HG03565 (cell line): ENCODE measurements at regions not wholly inside any gene's neighbourhood (a gene's known extent, or its start where the extent isn't known, plus 50 kb on each side); places are given as distances from the start of the nearest gene placed in this dataset.
"Not testable (repeated sequence)": the region's sequence is repeated elsewhere in the genome, so short reads cannot be mapped to it uniquely, and the experiment has no call there.

Experiments
- ATAC-seq: cut with Tn5 transposase; IDR thresholded peaks from one replicate; pipeline ENCODE4 v1.9.1; 2021; ENCODE audit warnings: mild to moderate bottlenecking, moderate library complexity; ENCODE audit not compliant: unreplicated experiment

- not testable (repeated sequence) for ATAC-seq
Measured at GRCh38 chr15:91655563-91656290, 197.8 kb upstream of the SLCO3A1 start.

- ATAC-seq, result no peak
Measured at GRCh38 chr15:91660174-91660649, 193.3 kb upstream of the SLCO3A1 start.

GRCh38 chr15:91664224-91664836, 189.2 kb upstream of the SLCO3A1 start:
- ATAC-seq, result no peak

DNA sequence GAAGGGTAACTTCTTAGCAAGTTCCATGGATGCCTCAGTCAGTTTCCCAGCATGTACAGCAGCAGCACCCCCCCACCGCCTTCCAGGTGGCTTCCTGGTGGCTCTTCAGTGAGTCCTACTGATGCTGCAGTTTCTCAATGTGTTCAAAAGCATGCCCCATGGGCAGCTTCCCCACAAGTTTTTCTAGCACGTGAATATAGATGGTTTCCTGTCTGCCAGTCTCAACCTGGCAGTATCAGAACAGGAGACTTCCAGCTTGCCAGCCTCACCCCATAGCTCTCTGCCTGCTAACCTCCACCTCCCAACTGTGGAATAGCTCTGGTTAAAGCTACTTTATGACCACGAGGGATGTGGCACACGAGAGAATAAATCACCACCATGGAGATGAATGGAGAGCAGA, 188.3 kb upstream of the SLCO3A1 start:
- ATAC-seq, result no peak

- no peak for ATAC-seq
Measured at GRCh38 chr15:91668370-91668769, 185.1 kb upstream of the SLCO3A1 start.

DNA sequence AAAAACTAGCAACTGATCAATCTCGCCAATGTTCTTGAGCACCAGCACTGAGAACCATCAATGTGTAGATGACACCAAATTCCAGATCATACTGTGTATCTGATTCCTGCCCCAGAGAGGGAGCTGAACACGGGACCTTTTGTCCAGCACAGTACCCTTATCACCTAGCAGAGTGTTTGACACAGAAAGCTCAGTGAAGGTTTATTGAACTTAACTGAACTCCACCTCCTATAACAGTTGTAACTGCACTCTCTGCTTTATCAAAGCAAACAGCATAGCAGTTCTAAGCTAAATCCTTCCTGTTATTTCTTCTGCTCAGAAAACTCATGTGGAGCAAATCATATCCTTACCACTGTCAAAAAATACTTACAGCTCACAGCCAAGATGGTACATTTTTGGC, 183.4 kb upstream of the SLCO3A1 start:
- no peak for ATAC-seq

DNA sequence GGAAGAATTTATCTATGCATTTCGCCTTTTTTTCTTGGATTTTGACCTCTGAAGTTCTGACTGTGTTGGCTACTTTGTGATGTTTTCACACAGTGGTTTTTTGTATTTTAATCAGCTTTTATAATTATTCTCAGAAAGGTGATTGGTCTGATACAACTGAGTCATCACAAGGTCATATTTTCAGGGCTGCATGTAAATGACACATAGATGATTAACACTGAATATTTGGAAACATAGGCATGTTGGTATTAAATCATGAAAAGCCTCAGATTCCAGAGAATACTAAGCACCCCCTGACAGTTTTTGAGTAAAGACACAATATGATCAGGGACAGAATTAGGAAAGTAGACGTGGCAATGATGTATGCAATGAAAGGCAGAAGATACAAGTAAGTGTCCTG, 175.5 kb upstream of the SLCO3A1 start:
- ATAC-seq, result no peak

GRCh38 chr15:91679447-91679846, 174.1 kb upstream of the SLCO3A1 start:
- no peak for ATAC-seq

- no peak for ATAC-seq
Measured at GRCh38 chr15:91685436-91685835, 168.1 kb upstream of the SLCO3A1 start.

DNA sequence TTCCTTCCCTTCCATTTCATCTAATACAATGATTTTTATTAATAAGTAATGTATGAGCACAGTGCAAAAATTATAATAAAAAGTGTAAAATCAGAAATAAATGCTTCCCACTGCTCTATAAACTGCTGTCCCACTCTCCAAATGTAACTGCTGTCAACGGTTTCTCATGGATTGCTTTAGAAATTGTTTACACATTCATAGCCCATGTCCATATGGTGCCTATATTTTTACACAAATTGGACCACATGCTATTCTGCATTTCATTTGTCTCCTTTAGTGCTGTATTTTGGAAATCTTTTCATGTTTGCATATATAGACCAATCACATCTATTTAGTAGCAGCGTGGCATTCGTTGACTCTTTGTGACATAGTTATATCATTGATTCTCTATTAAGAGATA, 164.7 kb upstream of the SLCO3A1 start:
- no peak for ATAC-seq

DNA sequence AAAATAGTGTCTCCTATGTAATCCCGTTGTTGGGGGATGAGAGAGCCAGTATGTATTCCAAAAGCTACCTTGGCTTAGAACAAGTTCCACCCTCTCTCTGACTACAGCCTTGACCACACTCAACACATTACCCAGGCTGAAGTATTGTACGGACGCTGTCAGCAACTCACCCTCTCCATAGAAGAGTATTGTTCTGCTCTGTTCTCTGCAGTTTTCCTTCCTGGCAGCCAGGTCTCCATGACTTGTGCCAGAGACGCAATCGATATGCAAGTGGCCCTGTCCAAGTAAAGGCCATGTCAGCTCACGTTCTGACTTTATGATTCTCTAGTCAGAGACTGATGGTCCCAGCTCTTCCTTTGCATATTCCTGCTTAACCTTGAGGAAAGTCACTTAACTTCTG, 164.1 kb upstream of the SLCO3A1 start:
- ATAC-seq, result no peak

GRCh38 chr15:91692596-91692995, 160.9 kb upstream of the SLCO3A1 start:
- no peak for ATAC-seq

- ATAC-seq, result no peak
Measured at GRCh38 chr15:91694131-91694830, 159.2 kb upstream of the SLCO3A1 start.

- ATAC-seq, result no peak
Measured at GRCh38 chr15:91694831-91695210, 158.7 kb upstream of the SLCO3A1 start.

DNA sequence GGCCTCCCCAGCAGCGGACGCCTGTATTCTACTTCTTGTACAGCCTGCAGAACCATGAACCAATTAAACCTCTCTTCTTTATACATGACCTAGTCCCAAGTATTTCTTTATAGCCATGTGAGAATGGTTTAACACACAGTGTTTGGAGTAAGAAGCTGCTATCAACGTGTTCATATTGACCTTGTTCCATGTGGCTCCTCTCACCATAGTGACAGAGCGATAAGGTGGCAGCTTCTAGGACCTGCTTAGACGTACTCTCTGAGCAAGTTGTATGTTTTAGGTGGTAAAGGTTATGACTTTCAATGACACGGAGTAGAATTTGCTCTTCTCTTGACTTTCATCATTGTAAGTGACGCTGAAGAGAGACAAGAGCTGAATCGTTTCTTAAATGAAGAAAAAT, 157.7 kb upstream of the SLCO3A1 start:
- no peak for ATAC-seq

DNA sequence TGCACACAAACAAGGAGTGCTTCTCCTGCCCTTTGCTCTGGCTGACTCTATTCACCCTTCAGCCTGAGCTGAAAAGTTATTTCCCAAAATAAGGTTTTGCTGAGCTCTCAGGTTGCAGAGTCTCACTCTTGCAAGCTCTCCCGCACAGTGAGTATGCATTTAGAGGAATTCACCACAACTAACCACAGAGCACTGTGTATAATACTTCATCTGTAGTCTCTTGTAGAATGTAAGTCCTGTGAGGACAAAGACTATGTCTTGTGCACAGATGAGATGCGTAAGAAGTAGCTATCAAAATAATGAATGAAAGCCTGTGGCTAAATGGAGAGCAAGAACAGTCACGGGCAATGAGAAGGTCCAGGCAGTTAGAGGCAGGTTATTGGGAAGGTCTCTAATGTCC, 156.5 kb upstream of the SLCO3A1 start:
- no peak for ATAC-seq

GRCh38 chr15:91698241-91698640, 155.3 kb upstream of the SLCO3A1 start:
- no peak for ATAC-seq

DNA sequence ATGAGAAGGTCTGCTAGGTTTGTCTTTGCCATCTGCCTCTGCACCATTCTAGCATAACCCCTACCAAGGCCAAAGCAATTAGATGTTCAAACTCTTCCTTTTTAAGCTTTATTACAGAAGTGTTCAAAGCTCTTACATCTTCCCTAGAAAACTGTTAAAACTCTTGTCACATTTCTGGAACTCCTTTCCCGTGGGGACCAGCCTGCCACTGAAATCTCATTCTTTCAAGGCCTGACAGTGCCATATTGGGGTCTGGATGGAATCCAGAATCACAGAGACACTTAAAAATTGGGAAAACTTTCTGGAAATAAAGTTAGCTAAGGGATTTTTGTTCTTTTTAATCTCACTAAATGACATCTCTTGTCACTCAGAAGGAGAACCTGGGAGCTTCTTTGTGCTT, 153.8 kb upstream of the SLCO3A1 start:
- no peak for ATAC-seq

- ATAC-seq, result no peak
Measured at GRCh38 chr15:91703274-91703673, 150.2 kb upstream of the SLCO3A1 start.

DNA sequence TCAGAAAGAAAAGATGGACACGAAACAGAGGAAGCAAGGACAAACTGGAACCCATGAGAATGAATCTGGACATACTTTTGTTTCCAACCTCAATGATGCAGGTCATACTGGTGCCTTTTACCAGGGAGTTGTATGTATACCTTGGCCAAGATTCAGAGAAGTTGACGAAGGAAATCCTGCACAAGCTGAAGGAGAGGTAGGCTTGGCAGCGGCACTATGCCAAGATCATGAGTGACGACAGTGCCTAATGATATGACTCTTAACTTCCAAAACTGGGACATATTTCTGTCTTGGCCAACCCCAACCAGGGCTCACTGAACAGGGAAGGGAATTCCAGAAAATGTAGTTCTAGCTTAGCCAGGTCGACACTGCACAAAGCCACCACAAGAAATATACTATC, 149.2 kb upstream of the SLCO3A1 start:
- ATAC-seq, result no peak

- peak; percentile 60 for ATAC-seq
Measured at GRCh38 chr15:91706322-91707032, 147.0 kb upstream of the SLCO3A1 start.
